ENCODE measurements at regions not wholly inside any gene's neighbourhood (a gene's known extent, or its start where the extent isn't known, plus 50 kb on each side); places are given as distances from the start of the nearest gene placed in this dataset.

GRCh38 chr21:35529171-35529863 lies 480.2 kb upstream of the RUNX1 start:
- H3K4me3 ChIP-seq (ENCODE audit: low read depth, low read length) = 0 out of 2 replicates have a peak overlapping the region, but pooled peaks have one; percentile 6
- peak; percentile 38 for DNase-seq (ENCODE audit: low read depth, low spot score)
- POLR2A ChIA-PET = no interaction called here
- CTCF ChIA-PET = interaction anchor here (1.1 kb wide), 1 partner anchor 9 kb away, joined by 3 read pairs; no protein-coding TSS in a partner anchor
- TF ChIP-seq CTCF (IDR thresholded peaks at IDR 0.05; ENCODE audit: insufficient read depth, low read length, missing control alignments) = no peak

- no peak for TF ChIP-seq CTCF (IDR thresholded peaks at IDR 0.05; ENCODE audit: insufficient read depth, low read length, missing control alignments)
- H3K4me3 ChIP-seq (ENCODE audit: low read depth, low read length) = no peak overlapping the region
- DNase-seq (ENCODE audit: low read depth, low spot score) = no peak
- CTCF ChIA-PET = interaction anchor here (0.9 kb wide), 1 partner anchor 11 kb away, joined by 3 read pairs; no protein-coding TSS in a partner anchor
- POLR2A ChIA-PET = no interaction called here
Measured at GRCh38 chr21:35528116-35529042, 479.3 kb upstream of the RUNX1 start.

DNA sequence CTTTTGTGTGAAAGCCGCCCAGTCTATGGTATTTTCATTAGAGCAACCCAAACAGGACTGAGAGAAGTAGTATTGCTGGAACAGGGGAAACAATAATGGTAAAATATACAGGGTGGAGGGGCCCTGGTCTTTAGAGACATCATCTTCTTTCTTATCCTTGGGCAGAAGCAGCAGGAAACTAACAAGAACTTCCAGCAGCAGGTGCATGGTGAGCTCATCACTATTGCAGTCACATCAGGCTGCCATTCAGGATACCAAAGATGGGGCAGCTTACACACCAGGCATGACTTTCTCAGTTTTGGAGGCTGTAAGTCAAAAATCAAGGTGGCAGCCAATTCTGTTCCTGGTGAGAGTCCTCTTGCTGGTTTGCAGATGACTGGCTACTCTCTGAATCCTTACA lies 478.3 kb upstream of the RUNX1 start:
- no peak for TF ChIP-seq CTCF (IDR thresholded peaks at IDR 0.05; ENCODE audit: insufficient read depth, low read length, missing control alignments)
- POLR2A ChIA-PET = no interaction called here
- DNase-seq (ENCODE audit: low read depth, low spot score) = no peak
- CTCF ChIA-PET = no interaction called here
- no peak overlapping the region for H3K4me3 ChIP-seq (ENCODE audit: low read depth, low read length)

GRCh38 chr21:35525443-35525842 lies 476.3 kb upstream of the RUNX1 start:
- H3K4me3 ChIP-seq (ENCODE audit: low read depth, low read length) = no peak overlapping the region
- DNase-seq (ENCODE audit: low read depth, low spot score) = no peak
- CTCF ChIA-PET = no interaction called here
- TF ChIP-seq CTCF (IDR thresholded peaks at IDR 0.05; ENCODE audit: insufficient read depth, low read length, missing control alignments) = no peak
- POLR2A ChIA-PET = no interaction called here

DNA sequence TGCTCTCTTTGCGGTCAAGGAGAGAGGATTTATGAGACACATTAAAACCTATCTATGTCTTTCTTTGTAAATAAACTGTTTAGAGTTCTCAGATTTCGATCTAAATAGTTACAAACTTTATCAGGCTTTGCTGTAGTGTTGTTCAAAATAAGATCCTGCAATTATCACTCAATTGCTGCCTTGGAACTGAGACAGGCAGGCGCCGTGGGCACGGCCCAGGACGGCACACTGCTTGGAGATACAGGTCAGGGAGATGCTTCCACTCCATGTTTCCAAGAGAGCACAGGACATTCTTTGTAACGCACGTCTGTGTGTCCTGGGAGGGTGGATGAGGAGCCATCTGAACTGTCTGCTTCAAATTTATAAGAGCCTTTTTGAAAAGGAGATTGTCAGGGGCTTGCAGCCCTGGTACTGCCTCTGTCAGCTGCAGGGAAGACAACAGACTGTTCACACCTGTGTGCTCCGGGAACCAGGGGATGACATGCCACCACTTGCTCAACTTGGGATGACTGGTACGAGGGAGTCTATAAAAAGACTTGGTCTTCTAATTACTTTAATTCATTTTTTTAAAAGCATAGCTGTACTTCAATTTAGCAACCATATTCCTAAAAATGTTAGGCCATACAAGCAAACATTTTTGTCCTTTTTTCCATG lies 472.9 kb upstream of the RUNX1 start:
- CTCF ChIA-PET = no interaction called here
- no peak for DNase-seq (ENCODE audit: low read depth, low spot score)
- POLR2A ChIA-PET = no interaction called here
- TF ChIP-seq CTCF (IDR thresholded peaks at IDR 0.05; ENCODE audit: insufficient read depth, low read length, missing control alignments) = no peak
- H3K4me3 ChIP-seq (ENCODE audit: low read depth, low read length) = no peak overlapping the region

DNA sequence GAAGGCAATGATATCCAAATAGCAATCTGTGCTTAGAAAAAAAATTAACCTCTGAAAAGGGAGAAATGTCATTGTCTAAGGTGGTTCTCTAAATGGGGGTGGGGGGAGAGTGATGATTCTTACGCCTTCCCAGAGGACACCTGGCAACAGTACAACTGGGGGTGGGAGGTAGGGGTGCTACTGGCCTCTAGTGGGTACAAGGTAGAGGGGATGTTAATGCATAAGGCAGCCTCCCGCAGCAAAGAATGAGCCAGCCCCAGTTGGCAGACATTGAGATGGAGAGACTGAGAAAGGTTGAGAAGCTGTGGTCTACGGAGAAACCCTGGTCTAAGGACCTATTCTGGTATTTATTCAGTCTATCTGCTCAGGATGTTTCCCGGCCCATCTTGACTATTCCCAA lies 472.2 kb upstream of the RUNX1 start:
- CTCF ChIA-PET = no interaction called here
- no peak overlapping the region for H3K4me3 ChIP-seq (ENCODE audit: low read depth, low read length)
- no peak for TF ChIP-seq CTCF (IDR thresholded peaks at IDR 0.05; ENCODE audit: insufficient read depth, low read length, missing control alignments)
- no peak for DNase-seq (ENCODE audit: low read depth, low spot score)
- POLR2A ChIA-PET = no interaction called here

All from AG04449 (cell line).